Middle frontal gyrus (tissue), 1 donor: ENCODE measurements at regions not wholly inside any gene's neighbourhood (a gene's known extent, or its start where the extent isn't known, plus 50 kb on each side); places are given as distances from the start of the nearest gene placed in this dataset.
"Not testable (repeated sequence)": the region's sequence is repeated elsewhere in the genome, so short reads cannot be mapped to it uniquely, and the experiment has no call there.

Experiments used
- DNase-seq: peaks from one replicate; pipeline ENCODE4 v3.0.0-alpha.2; 2015; ENCODE audit warnings: low spot score; ENCODE audit errors: extremely low spot score

DNA sequence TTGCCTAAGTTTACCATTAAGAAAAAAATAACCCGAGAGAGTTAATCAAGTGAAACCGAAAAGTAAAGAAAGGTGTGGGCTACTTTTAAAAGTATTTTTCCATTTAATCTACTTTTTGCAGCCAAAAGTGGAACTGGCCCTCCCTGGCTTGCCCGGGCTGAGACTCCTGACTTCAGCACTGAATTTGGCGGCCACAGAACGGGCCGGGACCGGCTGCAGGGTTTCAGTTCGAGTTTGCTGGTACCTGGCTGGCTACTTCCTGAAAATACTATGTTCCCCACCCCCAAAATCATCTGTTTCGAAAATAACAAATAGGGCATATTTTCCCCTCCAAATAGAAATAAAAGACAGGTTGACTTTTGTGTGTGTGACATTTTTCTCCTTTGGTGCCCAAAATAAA lies 173.4 kb upstream of the EXOC2 start:
- DNase-seq = no peak

- DNase-seq = no peak
These were observed 172.9 kb upstream of the EXOC2 start for GRCh38 chr6:865846-866245.

DNA sequence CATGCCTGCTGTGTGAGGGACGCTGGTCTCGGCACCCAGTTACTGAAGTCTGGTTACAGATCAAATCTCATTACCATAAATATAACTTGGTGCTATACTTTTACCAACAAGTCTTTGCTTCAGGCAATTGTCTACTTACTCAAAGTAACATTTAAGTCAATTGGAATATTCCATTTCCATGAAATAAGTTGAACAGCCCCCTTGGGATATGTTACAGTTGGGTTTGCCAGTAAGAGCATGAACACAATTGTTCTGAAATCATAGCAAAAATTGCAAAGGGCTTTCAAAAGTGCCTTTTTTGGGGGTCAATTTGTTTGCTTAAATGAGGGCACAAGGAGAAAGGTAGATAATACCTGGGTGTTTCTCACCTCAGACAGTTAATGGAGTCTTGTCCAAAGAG lies 170.9 kb upstream of the EXOC2 start:
- DNase-seq = no peak

DNA sequence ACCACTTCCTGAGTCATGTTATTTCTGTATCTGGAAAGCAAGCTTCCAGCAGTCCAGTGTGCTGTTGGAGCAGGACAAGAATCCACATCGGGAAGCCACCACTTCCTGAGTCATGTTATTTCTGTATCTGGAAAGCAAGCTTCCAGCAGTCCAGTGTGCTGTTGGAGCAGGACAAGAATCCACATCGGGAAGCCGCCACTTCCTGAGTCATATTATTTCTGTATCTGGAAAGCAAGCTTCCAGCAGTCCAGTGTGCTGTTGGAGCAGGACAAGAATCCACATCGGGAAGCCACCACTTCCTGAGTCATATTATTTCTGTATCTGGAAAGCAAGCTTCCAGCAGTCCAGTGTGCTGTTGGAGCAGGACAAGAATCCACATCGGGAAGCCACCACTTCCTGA lies 170.2 kb upstream of the EXOC2 start:
- not testable (repeated sequence) for DNase-seq

DNA sequence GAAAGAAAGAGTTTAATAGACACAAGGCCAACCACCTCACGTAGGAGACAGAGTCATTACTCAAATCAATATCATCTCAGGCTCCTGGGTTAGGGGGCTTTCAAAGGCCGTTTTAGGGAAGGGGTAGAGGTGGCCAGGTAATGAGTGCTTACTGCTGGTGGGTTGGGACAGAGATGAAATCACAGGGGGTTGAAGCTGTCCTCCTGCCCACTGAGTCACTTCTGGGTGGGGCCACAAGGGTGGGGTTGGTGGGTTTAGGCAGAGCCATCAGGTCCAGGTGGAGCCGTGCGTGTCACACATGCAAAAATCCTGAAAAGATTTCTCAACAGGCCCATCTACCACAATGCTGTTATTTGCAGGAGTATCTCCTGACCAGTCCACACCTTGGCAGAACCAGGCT lies 167.0 kb upstream of the EXOC2 start:
- DNase-seq = no peak

DNA sequence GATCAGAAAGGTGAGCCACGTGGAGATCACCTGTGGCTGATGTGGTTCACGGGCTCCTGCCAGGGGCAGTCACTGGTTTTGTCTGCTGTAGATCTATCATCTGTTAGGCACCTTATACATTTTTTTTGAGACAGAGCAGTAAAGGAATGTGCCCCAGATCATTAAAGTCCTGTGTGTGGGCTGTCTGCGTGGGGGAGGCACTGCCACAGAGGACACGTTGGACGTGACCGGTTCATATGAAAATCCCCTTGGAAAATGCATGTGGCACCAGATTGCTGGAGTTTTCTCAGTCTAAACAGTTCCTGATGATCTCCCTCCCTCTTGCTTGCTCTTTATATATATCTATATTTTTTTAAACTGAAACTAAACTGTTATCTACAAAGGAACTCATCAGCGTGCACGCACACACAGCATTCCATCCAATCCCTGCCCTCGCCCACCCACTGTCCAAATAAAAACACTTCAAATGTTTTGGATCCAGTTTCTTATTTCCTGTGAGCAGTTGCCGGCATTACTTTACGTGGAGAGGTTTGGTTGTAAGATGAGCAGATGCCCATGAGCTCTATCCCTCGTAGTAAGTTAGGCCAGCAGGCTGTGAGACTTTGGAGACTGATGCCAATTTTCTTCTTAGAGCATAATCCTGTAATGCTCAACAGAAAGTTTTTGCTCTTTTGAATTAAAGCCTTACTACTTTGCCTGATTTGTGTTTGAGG lies 161.6 kb upstream of the EXOC2 start:
- no peak for DNase-seq

DNA sequence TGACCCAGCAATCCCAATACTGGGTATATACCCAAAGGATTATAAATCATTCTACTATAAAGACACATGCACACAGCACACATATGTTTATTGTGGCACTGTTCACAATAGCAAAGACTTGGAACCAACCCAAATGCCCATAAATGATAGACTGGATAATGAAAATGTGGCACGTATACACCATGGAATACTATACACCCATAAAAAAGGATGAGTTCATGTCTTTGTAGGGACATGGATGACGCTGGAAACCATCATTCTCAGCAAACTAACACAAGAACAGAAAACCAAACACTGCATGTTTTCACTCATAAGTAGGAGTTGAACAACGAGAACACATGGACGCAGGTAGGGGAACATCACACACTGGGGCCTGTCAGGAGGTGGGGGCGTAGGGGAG lies 159.3 kb upstream of the EXOC2 start:
- not testable (repeated sequence) for DNase-seq

GRCh38 chr6:849075-849506 lies 156.2 kb upstream of the EXOC2 start:
- no peak for DNase-seq

DNA sequence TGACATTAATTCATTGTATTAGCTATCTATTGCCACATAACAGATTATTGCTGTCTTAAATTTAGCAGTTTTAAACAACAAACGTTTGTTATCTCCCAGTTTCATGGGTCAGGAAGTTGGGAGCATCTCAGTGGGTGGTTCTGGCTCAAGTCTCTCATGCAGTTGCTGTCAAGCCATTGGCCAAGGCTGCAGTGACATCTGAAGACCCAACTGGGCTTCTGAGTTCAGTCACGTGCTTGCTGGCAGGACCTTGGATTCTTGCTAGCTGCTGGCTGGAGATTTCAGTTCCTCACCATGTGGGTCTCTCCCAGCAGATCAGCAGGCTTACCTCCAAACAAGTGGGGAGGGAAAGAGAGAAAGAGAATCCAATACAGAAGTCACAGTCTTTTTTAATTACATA lies 152.6 kb upstream of the EXOC2 start:
- DNase-seq = no peak

GRCh38 chr6:845101-845500 lies 152.2 kb upstream of the EXOC2 start:
- no peak for DNase-seq

DNA sequence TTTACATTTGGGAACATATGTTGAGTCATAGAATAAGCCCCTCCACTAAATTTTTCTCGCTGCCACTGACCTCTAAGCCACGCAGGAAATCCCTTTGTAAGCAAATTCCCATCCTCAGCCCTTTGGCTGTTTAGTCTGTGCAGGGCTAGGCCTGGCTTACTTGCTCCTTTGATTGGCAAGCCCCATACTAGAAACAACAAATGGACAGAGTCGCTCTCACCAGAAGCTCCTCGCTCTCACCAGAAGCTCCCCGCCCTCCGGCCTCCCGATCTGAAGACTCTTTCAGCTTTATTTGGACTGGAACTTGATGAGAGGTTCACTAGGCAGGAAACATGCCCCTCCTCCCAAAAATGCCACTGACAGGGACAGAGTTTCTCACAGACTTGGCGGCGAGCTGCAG lies 149.2 kb upstream of the EXOC2 start:
- no peak for DNase-seq

GRCh38 chr6:841569-841968 lies 148.6 kb upstream of the EXOC2 start:
- DNase-seq = no peak

GRCh38 chr6:839201-839600 lies 146.3 kb upstream of the EXOC2 start:
- DNase-seq = no peak

DNA sequence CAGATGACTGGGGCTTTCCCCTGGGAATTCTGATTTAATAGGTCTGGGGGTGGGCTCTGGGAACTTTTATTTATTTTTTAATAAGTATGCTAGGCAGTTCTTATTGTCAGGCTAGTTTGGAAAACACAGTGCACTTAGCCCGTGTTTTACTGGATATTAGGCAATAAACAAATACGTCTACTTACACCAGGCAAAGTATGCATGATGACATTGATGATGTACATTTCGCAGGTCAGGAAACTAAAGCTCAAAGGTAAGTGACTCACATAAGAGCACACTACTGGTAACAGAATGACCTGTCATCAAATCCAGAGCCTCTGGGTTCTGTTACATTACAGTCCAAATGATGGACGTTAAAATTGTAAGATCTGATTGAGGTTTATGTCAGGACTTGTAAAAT lies 144.4 kb upstream of the EXOC2 start:
- DNase-seq = no peak

- DNase-seq = no peak
These were observed 143.4 kb upstream of the EXOC2 start for GRCh38 chr6:836276-836853.

DNA sequence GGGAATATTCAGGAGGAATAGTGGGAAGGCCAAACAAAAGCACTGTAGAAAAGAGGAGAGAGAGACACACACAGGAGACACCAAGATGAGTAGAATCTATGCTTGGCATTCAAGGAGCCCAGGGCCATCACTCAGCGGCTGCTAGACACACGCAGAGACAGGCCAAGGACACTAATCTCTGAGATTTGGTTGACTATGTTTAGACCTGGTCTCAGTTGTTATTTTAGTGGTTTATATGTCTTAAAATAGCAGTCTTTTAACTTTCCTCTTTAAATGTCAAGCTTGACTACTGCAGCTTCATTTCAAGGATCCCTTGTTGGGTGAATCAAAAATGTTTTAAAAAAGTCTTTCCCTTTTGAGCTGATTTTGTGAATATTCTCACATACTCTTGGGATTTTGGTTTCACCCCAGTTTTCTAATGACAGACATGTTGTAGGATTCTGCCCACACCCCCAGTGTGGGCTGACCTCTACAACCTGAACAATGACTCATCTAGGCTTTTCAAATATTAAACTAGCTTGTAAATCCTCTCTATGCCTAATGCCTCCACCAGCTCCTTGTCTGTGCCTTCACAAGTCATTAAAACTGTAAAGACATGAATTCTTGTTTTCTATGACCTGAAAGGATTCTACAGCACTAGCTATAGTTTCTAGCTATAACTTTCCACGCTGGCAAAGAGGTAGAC lies 142.7 kb upstream of the EXOC2 start:
- DNase-seq = no peak

- DNase-seq = no peak
These were observed 141.9 kb upstream of the EXOC2 start for GRCh38 chr6:834866-835265.

DNA sequence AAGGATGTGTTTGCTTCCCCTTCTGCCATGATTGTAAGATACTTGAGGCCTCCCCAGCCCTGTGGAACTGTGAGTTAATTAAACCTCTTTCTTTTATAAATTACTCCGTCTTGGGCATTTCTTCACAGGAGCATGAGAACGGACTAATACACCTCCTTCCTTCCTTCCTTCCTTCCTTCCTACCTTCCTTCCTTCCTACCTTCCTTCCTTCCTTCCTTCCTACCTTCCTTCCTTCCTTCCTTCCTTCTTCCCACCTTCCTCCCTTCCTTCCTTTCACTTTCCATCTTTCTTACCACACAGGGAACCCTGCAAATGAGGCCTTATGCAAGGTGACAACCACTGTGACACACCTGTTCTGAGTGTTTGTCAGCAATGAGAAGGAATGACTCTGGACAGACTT lies 141.3 kb upstream of the EXOC2 start:
- DNase-seq = no peak

DNA sequence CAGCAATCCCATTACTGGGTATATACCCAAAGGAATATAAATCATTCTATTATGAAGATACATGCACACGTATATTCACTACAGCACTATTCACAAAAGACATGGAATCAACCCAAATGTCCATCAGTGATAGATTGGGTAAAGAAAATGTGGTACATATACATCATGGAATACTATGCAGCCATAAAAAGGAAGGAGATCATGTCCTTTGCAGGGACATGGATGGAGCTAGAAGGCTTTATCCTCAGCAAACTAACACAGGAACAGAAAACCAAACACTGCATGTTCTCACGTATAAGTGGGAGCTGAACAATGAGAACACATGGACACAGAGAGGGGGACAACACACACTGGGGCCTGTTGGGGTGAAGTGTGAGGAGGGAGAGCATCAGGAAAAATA lies 139.9 kb upstream of the EXOC2 start:
- not testable (repeated sequence) for DNase-seq

DNA sequence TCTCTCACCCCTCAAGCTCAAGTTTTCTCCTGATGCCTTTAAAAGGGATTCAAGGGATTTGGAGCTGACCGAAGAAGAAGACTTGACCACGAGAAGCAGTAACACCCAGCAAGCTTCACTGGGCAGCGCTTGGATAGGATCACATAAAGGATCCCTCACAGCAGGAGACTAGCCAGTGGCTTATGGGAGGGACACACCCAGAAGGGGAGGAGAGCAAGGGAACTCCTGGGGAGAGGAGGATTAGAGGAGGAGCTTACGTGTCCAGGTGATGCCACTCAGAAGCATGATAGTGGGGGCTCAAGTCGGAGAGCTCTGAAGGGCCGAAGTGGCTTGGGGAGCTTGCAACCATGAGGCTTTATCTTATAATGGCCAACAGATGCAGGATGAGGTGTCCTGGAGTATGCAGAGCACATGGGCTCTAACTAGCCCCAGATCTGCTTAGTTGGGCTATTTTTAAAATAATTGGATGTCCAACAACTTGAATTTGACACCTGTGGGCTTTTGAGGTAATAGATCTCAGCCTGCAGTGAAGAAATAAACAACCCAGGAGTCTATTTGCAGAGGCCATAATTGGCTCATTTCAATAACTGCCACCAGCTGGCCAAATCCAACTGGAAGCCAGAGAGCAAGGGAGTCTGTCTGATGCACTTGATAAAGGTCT lies 137.9 kb upstream of the EXOC2 start:
- DNase-seq = no peak

DNA sequence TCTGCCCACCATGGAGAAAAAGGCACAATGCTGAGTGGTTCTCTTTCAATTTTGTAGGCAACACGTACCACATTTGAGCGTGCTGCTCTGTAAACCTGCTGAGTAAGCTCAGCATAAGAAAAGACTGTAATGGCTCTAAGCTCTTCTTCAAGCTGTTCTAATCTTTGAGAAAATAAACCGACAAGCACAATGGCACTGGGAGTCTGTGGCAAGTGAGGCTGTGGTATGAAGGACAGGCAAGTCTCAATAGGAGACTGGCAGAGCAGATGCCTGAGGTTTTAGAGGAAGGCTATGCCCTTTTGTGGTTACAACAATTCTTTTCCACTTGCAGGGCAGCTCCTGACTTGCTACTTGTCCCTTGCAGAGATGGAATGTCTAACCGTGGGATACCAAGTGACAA lies 136.7 kb upstream of the EXOC2 start:
- no peak for DNase-seq

- no peak for DNase-seq
These were observed 134.5 kb upstream of the EXOC2 start for GRCh38 chr6:827431-827830.
